GM18508 (cell line): ENCODE measurements at regions not wholly inside any gene's neighbourhood (a gene's known extent, or its start where the extent isn't known, plus 50 kb on each side); places are given as distances from the start of the nearest gene placed in this dataset.

Experiments used
- ATAC-seq: cut with Tn5 transposase; IDR thresholded peaks from one replicate; pipeline ENCODE4 v1.9.1; 2021; ENCODE audit warnings: moderate number of reproducible peaks; ENCODE audit not compliant: insufficient read depth, unreplicated experiment

DNA sequence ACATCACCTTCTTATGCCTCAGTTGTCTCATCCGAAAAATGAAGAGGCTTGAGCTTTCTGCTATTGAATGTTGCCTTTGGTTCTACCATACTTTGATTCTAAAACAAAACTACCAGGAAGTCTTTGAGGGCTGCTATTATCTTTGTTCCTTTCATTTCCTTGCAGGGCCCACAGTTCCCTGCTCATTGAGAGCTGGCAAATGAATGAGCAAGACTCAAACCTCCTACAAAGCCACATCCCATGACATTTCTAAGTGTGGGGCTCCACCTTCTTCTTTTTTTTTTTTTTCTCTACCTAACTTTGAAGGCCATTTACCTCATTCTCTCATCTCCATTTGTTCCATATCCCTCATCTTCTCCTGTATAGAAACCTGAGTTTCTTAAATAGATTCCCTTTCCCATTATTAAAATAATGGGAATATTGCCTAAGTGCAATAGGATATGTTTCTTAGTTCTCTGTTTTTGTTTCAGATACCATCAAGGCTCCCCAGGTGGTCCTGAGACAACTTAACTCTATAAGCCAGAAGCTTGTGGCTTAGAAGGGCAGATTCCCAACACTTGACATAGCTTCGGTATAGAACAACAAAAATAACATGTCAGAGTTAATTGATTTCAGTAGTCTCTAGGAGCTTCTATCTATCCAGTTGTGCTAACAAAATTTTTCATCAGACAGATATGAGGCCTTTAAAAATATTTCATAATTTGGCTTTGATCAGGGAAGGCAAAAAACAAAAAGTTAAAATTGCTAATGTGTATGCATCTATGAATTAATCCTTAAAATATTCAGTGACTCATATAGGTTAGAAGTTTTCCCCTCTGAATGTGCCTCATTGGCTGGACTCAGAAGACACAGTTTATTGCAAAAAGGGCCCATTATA is 951.6 kb downstream of the TUSC7 start:
- ATAC-seq, result no peak

DNA sequence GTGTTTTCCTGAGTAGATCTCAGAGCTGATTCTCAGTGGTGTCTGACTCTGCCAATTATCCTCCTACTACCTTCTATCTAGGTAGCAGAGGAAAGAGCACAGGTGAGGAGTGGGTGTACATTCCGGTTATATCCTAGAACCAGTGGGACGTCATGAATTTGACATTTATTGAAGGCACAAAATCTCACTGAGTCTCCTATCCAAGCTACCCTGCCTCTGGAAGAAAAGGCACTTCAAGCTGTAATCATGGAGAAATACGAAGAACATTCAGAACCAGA is 952.2 kb downstream of the TUSC7 start:
- no peak for ATAC-seq

GRCh38 chr3:117665296-117665695 is 955.7 kb downstream of the TUSC7 start:
- no peak for ATAC-seq

DNA sequence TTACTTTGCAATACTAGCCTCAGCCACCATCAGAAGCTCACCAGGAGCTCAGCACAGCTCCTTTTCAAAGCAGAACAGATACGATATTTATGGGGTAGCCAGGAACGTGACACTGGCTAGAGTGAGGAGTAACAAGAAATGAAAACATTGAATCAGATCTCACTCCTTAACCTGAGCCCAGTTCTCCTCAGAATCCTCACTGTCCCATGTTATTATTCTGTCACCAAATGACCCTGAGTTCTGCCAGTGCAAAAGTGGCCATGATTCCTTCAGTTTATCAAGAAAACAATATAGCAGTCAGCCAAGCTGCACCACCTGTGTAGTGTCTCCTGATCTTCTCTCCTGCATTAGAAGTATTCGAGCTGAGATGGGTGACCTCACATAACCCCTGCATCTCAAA is 956.7 kb downstream of the TUSC7 start:
- no peak for ATAC-seq

DNA sequence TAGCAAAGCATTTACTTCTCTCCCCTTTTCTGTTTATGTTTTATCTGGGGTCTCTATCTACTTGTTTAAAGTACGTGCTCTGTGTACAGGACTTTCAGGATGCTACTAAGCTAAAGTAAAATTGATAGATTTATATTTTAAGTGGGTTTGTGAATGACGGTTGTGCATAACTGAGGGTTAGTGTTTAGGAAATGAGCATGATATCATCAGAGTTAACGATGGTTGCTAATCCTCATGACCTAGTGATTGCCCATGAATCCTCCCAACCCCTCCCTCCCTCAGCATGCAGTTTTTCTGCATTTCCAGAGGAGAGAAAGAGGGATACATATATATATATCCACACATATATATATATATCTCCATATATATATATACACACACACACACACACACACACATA is 957.2 kb downstream of the TUSC7 start:
- no peak for ATAC-seq

- ATAC-seq, result no peak
These were observed 960.2 kb downstream of the TUSC7 start for GRCh38 chr3:117669774-117670173.

- no peak for ATAC-seq
These were observed 962.2 kb downstream of the TUSC7 start for GRCh38 chr3:117671722-117672318.

DNA sequence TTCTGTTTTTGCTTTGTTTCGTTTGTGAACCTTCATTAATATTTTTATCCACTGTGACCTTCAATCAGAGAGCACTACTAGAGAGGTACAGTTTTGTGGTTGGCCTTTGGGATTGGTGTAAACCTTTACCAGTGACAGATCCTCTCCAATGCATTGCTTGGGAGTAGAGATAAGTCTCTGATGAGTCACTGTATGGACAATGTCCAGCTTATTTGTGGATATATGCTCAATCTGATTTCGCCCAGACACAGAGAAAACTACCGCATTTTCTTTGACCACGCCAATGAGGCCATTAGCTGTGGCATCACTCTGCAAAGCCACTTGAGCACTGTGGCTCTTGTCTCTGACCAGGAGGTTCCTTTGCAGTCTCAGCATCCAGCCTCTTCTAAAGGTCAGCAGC is 964.7 kb downstream of the TUSC7 start:
- no peak for ATAC-seq

DNA sequence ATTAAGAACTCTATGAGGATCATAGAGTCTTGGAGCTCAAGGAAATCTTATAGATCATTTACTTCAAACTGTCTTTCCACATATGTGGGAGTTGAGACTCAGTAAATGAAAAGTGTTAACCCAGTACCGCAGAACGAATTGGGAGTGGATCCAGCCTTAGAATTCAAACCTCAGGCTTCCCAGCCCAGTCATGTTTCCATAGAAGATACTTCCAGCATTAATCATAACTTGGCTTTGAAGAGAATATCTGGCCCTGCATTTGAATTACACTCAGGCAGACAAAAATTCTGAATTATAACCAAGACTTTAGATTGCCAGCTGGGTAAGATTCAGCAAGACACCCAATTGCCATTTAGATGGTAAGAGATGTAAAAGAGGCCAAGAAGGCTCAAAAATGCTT is 972.0 kb downstream of the TUSC7 start:
- ATAC-seq, result no peak

DNA sequence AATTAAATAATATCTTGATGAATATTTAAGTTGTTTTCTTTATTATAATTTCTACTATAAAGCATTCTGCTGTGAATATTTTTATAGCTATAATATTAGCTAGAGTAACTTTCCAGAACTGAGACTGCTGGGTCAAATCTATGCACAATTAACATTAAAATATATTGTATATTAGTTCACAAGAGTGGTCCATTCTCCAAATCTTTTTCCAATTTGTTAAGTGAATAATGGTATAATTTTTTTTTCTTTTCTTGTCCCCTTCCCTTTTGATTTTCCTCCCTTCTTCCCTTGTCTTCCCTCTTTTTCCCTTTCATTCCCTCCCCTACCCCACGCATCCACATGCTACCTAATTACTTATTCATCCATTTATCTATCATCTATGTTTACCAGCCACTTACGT is 977.5 kb downstream of the TUSC7 start:
- ATAC-seq, result no peak

DNA sequence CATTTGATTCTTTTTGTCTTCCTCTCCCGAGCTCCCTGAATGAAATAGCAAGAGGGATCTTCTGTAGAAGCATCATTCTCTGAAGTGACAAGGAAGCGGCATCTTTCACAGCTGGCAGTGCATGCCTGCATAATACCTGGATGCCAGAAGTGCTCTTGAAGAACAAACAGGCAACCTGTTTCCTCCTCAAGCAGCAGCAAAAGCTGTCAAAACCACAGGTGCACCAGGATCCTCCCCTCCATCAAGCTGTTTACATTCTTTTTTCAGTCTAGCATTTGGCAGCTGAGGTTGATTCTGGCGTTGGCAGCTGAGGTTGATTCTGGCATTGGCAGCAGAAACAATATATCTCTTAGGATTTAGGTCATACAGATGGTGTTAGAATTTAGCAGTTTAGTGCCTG is 979.0 kb downstream of the TUSC7 start:
- ATAC-seq, result no peak

DNA sequence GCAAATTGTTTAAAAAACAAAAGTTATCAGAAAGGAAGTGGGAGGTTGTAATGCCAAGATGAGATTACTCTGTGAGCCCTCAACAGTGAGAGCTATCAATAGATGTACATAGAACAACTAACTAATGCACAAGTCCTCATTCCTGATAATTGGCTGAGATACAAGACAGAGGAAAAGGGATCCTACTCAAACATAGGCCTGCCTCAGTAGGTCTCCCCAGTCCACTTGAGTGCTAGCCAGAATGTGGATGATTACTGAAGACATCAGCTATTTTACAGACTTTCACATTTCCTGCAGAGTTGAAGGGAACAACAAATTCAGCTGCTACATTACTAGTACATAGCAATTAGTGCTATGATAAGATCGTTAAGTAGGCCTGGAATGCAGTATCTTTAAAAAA is 981.9 kb downstream of the TUSC7 start:
- no peak for ATAC-seq

DNA sequence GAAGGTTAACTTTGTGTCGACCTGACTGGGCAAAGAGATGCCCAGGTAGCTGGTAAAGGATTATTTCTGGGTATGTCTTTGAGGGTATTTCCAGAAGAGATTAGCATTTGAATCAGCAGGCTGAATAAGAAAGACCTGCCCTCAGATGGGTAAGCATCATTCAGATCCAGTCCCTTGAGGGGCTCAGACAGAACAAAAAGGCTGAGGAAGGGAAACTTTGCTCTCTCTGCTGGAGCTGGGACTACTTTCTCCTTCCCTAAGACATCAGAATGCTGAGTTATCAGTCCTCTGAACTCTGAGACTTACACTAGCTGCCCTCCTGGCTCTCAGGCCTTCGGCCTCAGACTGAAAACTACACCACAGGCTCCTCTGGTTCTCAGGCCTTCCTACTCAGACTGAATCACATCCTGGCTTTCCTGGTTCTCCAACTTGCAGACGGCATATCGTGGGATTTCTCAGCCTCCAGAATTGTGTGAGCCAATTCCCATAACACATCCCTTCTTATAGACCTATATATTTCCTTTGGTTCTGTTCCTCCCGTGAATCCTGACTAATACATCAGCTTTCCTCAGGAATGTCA is 982.9 kb downstream of the TUSC7 start:
- ATAC-seq, result no peak

GRCh38 chr3:117695321-117695720 is 985.7 kb downstream of the TUSC7 start:
- no peak for ATAC-seq

- ATAC-seq, result no peak
These were observed 986.5 kb downstream of the TUSC7 start for GRCh38 chr3:117695871-117696645.

GRCh38 chr3:117696851-117697407 is 987.4 kb downstream of the TUSC7 start:
- no peak for ATAC-seq

GRCh38 chr3:117699058-117699457 is 989.5 kb downstream of the TUSC7 start:
- ATAC-seq, result no peak

GRCh38 chr3:117700573-117701360 is 991.2 kb downstream of the TUSC7 start:
- ATAC-seq, result no peak

DNA sequence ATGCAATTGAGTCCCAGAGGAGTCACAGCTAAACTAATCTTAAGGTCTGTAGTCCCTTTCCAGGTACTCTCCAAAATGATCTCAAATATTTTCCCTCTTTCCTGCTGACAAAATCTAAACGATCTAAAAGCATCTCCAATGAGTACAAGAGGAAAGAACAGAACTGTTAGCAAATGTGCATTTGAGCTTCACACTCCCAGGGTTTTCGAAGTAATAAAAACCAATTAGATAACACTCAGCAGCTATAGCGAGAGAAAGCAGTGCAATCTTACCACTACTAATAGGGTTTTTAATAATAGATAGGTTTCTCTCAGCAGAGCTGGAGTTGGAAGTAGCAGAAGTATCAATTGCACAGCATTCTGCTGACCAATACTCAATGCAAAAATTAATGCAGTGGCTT is 995.4 kb downstream of the TUSC7 start:
- ATAC-seq, result no peak

- ATAC-seq, result no peak
These were observed 996.5 kb downstream of the TUSC7 start for GRCh38 chr3:117706037-117706436.
